HEK293 (cell line): ENCODE measurements at regions not wholly inside any gene's neighbourhood (a gene's known extent, or its start where the extent isn't known, plus 50 kb on each side); places are given as distances from the start of the nearest gene placed in this dataset.

Experiments
- CTCF ChIA-PET: fragments of 350-600 bp; formaldehyde crosslinking; extraction: SDS; loops from one replicate; lab custom pipeline; 2021; ENCODE audit warnings: antibody characterized with exemption; lab: Yijun Ruan, JAX
- POLR2A ChIA-PET: fragments of 300-600 bp; formaldehyde crosslinking; extraction: SDS; loops from one replicate; lab custom pipeline; 2020; ENCODE audit warnings: antibody characterized with exemption, inconsistent platforms; lab: Yijun Ruan, JAX
- H3K27ac ChIP-seq: fragments of 200-500 bp; sonication (Bioruptor generic); 2 replicates; pipeline ENCODE4 v1.5.1; 2014; ENCODE audit warnings: low read depth, low read length, control low read depth, inconsistent platforms; ENCODE audit errors: extremely low read depth
- H3K36me3 ChIP-seq, 2 experiments: fragments of 200-500 bp in 1 of 2; sonication (Bioruptor generic) in 1 of 2; 1 replicate in 1 of 2; 2 replicates in 1 of 2; pipeline ENCODE4 v1.5.1; 2014 to 2017; ENCODE audit warnings: inconsistent platforms in 2 of 2, low read length in 2 of 2; ENCODE audit not compliant: control insufficient read depth in 2 of 2, insufficient read depth in 1 of 2
- H3K4me1 ChIP-seq: fragments of 200-500 bp; sonication (Bioruptor generic); 2 replicates; pipeline ENCODE4 v1.5.1; 2014; ENCODE audit warnings: mild to moderate bottlenecking, low read length, inconsistent platforms; ENCODE audit not compliant: control insufficient read depth, insufficient read depth
- H3K4me3 ChIP-seq: 2 replicates; pipeline ENCODE4 v1.5.1; 2011; ENCODE audit warnings: low read depth, mild to moderate bottlenecking, control low read depth, low read length, moderate library complexity
- H3K9me3 ChIP-seq: fragments of 200-500 bp; sonication (Bioruptor generic); 2 replicates; pipeline ENCODE4 v1.5.1; 2014; ENCODE audit warnings: low read depth, low read length, inconsistent platforms; ENCODE audit not compliant: control insufficient read depth, insufficient read depth
- HOXD13 ChIP-seq: sonication (generic); formaldehyde crosslinking; IDR thresholded peaks from 2 replicates; pipeline ENCODE4 v1.8.0; 2022; ENCODE audit warnings: missing genetic modification reagents, borderline replicate concordance
- KLF7 ChIP-seq: fragments of 450-650 bp; formaldehyde crosslinking; IDR thresholded peaks from 2 replicates; pipeline ENCODE4 v1.5.1; 2016; ENCODE audit warnings: missing biosample characterization, missing genetic modification characterization, borderline replicate concordance
- KLF9 ChIP-seq: fragments of 450-650 bp; formaldehyde crosslinking; IDR thresholded peaks from 2 replicates; pipeline ENCODE4 v1.5.1; 2016; ENCODE audit warnings: missing biosample characterization, missing genetic modification characterization, low read depth
- PRDM1 ChIP-seq: fragments of 450-650 bp; formaldehyde crosslinking; IDR thresholded peaks from 2 replicates; pipeline ENCODE4; 2016; ENCODE audit warnings: missing biosample characterization, missing genetic modification characterization
- REST ChIP-seq: fragments of 450-650 bp; formaldehyde crosslinking; IDR thresholded peaks from 2 replicates; pipeline ENCODE4 v1.5.1; 2016; ENCODE audit warnings: missing biosample characterization, missing genetic modification characterization
- SALL2 ChIP-seq: fragments of 450-650 bp; formaldehyde crosslinking; IDR thresholded peaks from 2 replicates; pipeline ENCODE4 v1.5.0; 2017; ENCODE audit warnings: missing biosample characterization, mild to moderate bottlenecking, missing genetic modification characterization, borderline replicate concordance
- SETDB1 ChIP-seq: IDR thresholded peaks from one replicate; pipeline ENCODE4 v1.6.1; 2017; ENCODE audit warnings: mild to moderate bottlenecking, low read length, moderate library complexity, mixed read lengths; ENCODE audit not compliant: insufficient read length
- TCF7L2 ChIP-seq: IDR thresholded peaks from 2 replicates; pipeline ENCODE4 v1.6.1; 2011; ENCODE audit warnings: low read depth, mild to moderate bottlenecking, inconsistent platforms, low read length, moderate library complexity, borderline replicate concordance
- ZBTB7A ChIP-seq: fragments of 450-650 bp; formaldehyde crosslinking; IDR thresholded peaks from 2 replicates; pipeline ENCODE4 v1.5.1; 2016; ENCODE audit warnings: low read depth, missing biosample characterization, missing genetic modification characterization
- ZIC2 ChIP-seq: fragments of 450-650 bp; formaldehyde crosslinking; IDR thresholded peaks from 2 replicates; pipeline ENCODE4 v1.5.1; 2016; ENCODE audit warnings: missing biosample characterization, missing genetic modification characterization
- ZNF140 ChIP-seq: fragments of 450-650 bp; formaldehyde crosslinking; IDR thresholded peaks from 2 replicates; pipeline ENCODE4 v1.5.1; 2016; ENCODE audit warnings: missing biosample characterization, missing genetic modification characterization
- ZNF169 ChIP-seq: fragments of 450-650 bp; formaldehyde crosslinking; IDR thresholded peaks from 2 replicates; pipeline ENCODE4 v1.5.1; 2016; ENCODE audit warnings: missing biosample characterization, missing genetic modification characterization
- ZNF175 ChIP-seq: fragments of 450-650 bp; formaldehyde crosslinking; IDR thresholded peaks from 2 replicates; pipeline ENCODE4 v1.5.1; 2016; ENCODE audit warnings: missing biosample characterization, missing genetic modification characterization
- ZNF354C ChIP-seq: fragments of 450-650 bp; formaldehyde crosslinking; IDR thresholded peaks from 2 replicates; pipeline ENCODE4 v1.5.1; 2016; ENCODE audit warnings: missing biosample characterization, missing genetic modification characterization, low read depth, borderline replicate concordance
- ZNF366 ChIP-seq: fragments of 450-650 bp; formaldehyde crosslinking; conservative IDR thresholded peaks from 2 replicates; pipeline ENCODE4 v1.5.1; 2016; ENCODE audit warnings: missing biosample characterization, missing genetic modification characterization
- ZNF391 ChIP-seq: fragments of 450-650 bp; formaldehyde crosslinking; IDR thresholded peaks from 2 replicates; pipeline ENCODE4 v1.5.1; 2016; ENCODE audit warnings: low read depth, missing biosample characterization, missing genetic modification characterization, borderline replicate concordance
- ZNF514 ChIP-seq: fragments of 450-650 bp; formaldehyde crosslinking; IDR thresholded peaks from 2 replicates; pipeline ENCODE4 v1.5.1; 2016; ENCODE audit warnings: missing biosample characterization, missing genetic modification characterization
- ZNF544 ChIP-seq: fragments of 450-650 bp; formaldehyde crosslinking; IDR thresholded peaks from 2 replicates; pipeline ENCODE4 v1.5.0; 2017; ENCODE audit warnings: missing biosample characterization, missing genetic modification characterization
- ZNF558 ChIP-seq: fragments of 450-650 bp; formaldehyde crosslinking; IDR thresholded peaks from 2 replicates; pipeline ENCODE4 v1.5.1; 2016; ENCODE audit warnings: missing biosample characterization, missing genetic modification characterization
- ZNF610 ChIP-seq: fragments of 450-650 bp; formaldehyde crosslinking; IDR thresholded peaks from 2 replicates; pipeline ENCODE4 v1.5.1; 2016; ENCODE audit warnings: missing biosample characterization, missing genetic modification characterization, borderline replicate concordance
- ZNF837 ChIP-seq: fragments of 450-650 bp; formaldehyde crosslinking; IDR thresholded peaks from 2 replicates; pipeline ENCODE4 v1.5.1; 2016; ENCODE audit warnings: missing biosample characterization, missing genetic modification characterization
- ZSCAN4 ChIP-seq: fragments of 450-650 bp; formaldehyde crosslinking; IDR thresholded peaks from 2 replicates; pipeline ENCODE4 v1.5.1; 2017; ENCODE audit warnings: missing biosample characterization, missing genetic modification characterization

DNA sequence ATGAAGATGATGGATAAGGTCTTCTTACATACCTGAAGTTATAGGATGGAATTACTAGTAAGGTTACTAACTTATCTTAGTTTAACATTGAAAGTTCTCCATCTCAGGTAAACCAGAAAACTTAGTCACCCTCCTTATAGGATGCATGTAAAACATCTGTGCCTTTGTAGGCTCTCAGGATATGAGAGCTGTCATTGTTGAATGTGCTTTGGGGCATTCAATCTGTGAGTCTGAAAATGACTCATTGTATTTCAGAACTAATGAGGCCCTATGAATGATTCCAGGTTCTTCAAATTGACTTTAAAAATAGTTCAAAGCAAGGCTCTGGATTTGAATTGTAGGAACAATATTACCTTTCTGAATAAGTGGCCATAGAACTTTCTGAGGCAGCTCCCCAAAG, 237.7 kb upstream of the AZI2 start (continued):
- TF ChIP-seq ZIC2 (tag by site-specific recombination) (no peak), ZNF837 (tag by site-specific recombination) (no peak), ZBTB7A (no peak), ZSCAN4 (no peak), SALL2 (tag by site-specific recombination) (no peak)
- TF ChIP-seq, all 188 proteins: peak for 0

DNA sequence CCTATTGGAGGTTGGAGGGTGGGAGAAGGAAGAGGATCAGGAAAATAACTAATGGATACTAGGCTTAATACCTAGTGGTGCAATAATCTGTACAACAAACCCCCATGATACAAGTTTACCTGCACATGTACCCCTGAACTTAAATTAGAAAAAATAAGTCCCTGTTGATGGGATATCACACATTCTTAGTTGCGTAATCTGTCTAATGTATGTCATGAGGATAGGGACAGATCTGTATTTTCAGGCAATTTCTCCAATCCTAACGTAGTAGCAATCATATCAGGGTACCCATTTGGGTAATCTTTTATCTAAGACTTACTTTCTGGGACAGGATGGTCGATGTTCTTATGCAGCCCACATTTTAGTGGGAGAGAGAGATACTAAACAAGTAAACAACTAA, 239.1 kb upstream of the AZI2 start:
- no peaks in the 10 kb centered on the region for H3K9me3 ChIP-seq
- CTCF ChIA-PET, result no interaction called here
- no peaks in the 10 kb centered on the region for H3K36me3 ChIP-seq
- no peaks in the 10 kb centered on the region for H3K4me1 ChIP-seq
- no peak overlapping the region for H3K27ac ChIP-seq
- TF ChIP-seq ZNF514 (tag by site-specific recombination) (no peak), ZNF175 (no peak), ZNF354C (tag by site-specific recombination) (no peak), REST (no peak), ZNF169 (tag by site-specific recombination) (no peak), ZNF366 (tag by site-specific recombination) (no peak), KLF7 (tag by site-specific recombination) (no peak), SETDB1 (no peak), ZNF140 (tag by site-specific recombination) (no peak), ZNF610 (tag by site-specific recombination) (no peak), ZNF391 (tag by site-specific recombination) (no peak), KLF9 (tag by site-specific recombination) (no peak), ZNF558 (tag by site-specific recombination) (no peak), HOXD13 (CRISPR knock-in tag) (no peak), ZNF544 (tag by site-specific recombination) (no peak), TCF7L2 (no peak)
- TF ChIP-seq, all 188 proteins: peak for 0
- no peak overlapping the region for H3K4me3 ChIP-seq
- POLR2A ChIA-PET, result no interaction called here

- Histone ChIP-seq H3K9me3 (no peaks in the 10 kb centered on the region), H3K4me3 (no peak overlapping the region), H3K4me1 (no peaks in the 10 kb centered on the region), H3K36me3 (no peaks in the 10 kb centered on the region), H3K27ac (no peak overlapping the region)
- ChIA-PET CTCF (no interaction called here), POLR2A (interaction anchor here (1.0 kb wide), 1 partner anchor 15 kb away, joined by 3 read pairs; no protein-coding TSS in a partner anchor)
- TF ChIP-seq PRDM1, result 0 out of 2 replicates have a peak, but pooled peaks have one; percentile 28
- no peak for TF ChIP-seq KLF9 (tag by site-specific recombination)
Measured at GRCh38 chr3:28590216-28590615, 241.6 kb upstream of the AZI2 start.
